ELF-1 (cell line): ENCODE measurements at regions not wholly inside any gene's neighbourhood (a gene's known extent, or its start where the extent isn't known, plus 50 kb on each side); places are given as distances from the start of the nearest gene placed in this dataset.

Source experiments
- DNase-seq: peaks from one replicate; pipeline ENCODE4 v3.0.0-alpha.2; 2016; ENCODE audit warnings: low read depth, low spot score

DNA sequence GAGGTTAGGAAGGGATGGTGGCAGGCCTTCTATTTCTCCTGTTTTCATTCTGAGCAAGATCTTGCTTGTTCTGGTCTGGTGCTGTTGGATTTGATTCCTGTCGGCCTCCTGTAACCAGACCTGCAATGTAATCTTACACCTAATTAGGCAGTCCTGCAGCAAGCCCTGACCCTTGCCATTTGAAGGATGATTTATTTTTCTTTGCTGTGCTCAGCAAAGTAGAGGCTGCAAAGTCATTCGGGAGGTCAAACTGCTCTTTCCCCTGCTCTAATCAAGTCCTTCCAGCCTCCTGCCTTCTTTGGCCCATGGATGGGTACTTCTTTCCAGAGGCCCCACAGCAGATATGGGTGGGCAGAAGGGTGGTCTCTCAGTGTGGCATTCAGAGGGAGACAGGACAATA is 417.7 kb upstream of the USP24 start:
- DNase-seq: peak; percentile 50

DNA sequence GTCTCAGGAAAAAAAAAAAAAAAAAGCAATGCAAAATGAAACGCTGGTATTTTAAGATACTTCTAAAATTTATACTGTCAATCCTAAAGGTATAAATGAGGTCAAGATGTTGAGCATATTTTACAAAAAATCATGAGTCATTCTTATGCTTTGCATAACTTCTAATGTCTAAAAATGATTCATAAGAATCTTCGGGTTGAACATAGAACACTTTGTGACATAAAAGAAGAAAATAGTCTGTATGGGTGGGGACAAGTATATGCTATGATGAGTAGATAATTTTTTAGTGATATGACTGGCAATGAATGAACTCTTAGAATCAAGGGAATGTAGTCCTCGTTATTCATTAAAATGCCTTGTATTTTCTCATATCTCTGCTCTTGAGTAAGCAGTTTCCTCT is 416.9 kb upstream of the USP24 start:
- no peak for DNase-seq

GRCh38 chr1:55631509-55631908 is 416.3 kb upstream of the USP24 start:
- DNase-seq: no peak

- DNase-seq: no peak
Measured at GRCh38 chr1:55626326-55626725, 411.2 kb upstream of the USP24 start.

GRCh38 chr1:55624766-55625165 is 409.6 kb upstream of the USP24 start:
- no peak for DNase-seq

- DNase-seq: peak; percentile 11
Measured at GRCh38 chr1:55623311-55623710, 408.1 kb upstream of the USP24 start.

DNA sequence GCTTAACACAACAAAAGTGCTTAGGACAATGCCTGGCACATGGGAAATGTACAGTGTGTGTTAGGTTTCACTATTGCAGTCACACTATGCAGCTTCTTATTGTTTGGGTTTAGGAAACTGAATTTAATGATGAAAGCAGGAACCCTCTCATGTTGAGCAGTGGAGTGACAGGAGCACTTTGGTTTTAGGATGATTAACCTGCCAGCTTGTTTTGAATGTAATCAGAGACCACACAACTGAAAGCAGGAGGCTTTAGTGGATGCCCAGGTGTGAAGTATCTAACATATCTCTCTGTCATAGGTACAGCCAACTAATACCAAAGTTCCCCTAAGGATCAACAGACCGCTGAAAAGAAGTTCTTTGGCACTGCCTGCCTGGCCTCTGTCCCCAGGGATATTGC is 406.9 kb upstream of the USP24 start:
- DNase-seq: no peak

- no peak for DNase-seq
Measured at GRCh38 chr1:55618199-55618598, 403.0 kb upstream of the USP24 start.

GRCh38 chr1:55617288-55617982 is 402.3 kb upstream of the USP24 start:
- DNase-seq: no peak

DNA sequence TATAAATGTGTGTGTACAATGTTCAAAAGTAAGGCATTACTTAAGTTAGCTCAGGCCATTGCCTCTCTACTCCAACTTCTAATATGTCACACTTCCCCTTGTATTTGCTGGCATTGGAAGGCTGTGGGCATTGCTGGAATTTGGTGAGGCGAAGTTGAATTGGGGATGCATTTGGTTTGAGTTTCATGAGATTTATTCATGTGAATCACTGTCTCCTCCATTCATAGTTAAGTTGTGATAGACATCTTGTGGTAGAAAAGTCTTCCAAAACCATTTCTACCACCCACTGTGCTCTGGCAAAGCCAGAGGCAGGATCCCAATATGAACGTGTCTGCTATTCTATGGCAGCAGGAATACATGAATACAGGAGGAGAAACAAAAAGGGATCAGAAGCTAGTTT is 397.8 kb upstream of the USP24 start:
- DNase-seq: no peak

DNA sequence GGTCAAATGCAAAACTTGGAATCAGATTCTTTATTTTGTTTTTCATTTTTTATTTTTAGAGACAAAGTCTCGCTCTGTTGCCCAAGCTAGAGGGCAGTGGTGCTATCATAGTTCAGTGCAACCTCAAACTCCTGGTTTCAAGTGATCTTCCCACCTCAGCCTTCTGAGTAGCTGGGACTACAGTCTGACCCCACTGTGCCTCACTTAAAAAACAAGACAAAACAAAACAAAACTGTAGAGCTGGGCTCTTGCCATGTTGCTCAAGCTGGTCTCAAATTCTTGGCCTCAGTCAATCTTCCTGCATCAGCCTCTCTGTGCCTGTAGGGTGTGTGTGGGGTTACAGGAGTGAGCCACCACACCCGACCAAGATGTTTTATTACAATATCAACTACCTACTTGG is 396.0 kb upstream of the USP24 start:
- DNase-seq: no peak

DNA sequence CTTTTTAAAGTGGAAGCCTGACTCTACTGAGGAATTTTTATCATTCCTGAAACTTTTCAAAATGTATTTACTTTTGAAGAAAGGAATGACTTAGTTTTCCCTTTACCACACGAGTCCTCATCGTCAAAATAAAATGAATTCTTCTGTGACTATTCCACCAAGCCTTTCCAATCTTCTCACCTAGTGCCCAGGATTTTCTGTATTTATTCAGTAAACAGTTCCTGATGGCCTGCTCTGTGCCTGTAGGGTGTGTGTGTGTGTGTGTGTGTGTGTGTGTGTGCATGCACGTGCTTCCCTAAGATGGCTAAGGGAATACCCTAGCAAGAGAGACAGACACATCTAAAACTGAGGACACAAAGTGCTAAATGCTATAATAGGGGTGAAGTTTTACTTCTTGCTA is 395.0 kb upstream of the USP24 start:
- DNase-seq: no peak

DNA sequence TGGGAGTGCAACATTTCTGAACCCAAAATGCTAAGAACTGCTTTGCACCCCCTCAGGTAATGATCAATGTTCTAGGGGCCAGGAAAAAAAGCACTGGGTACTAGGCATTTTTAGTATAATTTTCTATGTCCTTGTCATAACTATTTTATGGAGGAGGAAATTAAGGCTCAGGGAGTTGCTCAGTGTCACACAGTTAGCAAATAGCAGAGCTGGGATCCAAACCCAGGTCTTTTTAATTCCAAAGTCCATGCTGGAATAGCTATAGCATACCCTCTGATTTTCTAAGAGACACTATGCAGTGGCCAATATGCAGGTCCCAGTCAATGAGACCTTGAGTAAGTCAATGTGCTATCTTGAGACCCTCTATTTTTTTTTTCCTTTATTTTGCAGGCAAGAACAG is 394.5 kb upstream of the USP24 start:
- no peak for DNase-seq

DNA sequence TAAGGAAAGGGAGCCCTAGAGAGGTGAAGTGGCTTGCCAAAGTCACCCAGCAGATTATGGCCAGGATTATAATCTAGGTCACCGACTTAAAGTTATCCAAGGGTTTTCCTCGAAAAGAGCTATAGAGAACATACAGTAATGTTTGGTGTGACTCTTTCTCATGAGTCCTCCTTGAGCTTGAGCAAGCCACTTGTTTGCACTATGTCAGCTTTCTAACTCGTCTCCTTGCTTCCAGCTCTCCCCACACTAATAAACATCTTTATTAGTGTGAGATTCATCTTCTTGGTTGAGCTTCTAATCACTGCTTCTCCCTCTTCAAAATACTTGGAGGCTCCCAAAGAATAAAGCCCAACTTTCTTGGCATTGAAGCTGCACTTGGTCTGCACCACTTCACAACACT is 390.0 kb upstream of the USP24 start:
- no peak for DNase-seq

GRCh38 chr1:55604749-55605148 is 389.6 kb upstream of the USP24 start:
- no peak for DNase-seq

GRCh38 chr1:55604179-55604578 is 389.0 kb upstream of the USP24 start:
- no peak for DNase-seq

- no peak for DNase-seq
Measured at GRCh38 chr1:55600242-55600641, 385.1 kb upstream of the USP24 start.

- no peak for DNase-seq
Measured at GRCh38 chr1:55597910-55598309, 382.7 kb upstream of the USP24 start.

GRCh38 chr1:55594701-55595100 is 379.5 kb upstream of the USP24 start:
- DNase-seq: no peak

- DNase-seq: no peak
Measured at GRCh38 chr1:55593298-55593697, 378.1 kb upstream of the USP24 start.

GRCh38 chr1:55592122-55592521 is 377.0 kb upstream of the USP24 start:
- no peak for DNase-seq

- DNase-seq: no peak
Measured at GRCh38 chr1:55589671-55590297, 374.6 kb upstream of the USP24 start.

DNA sequence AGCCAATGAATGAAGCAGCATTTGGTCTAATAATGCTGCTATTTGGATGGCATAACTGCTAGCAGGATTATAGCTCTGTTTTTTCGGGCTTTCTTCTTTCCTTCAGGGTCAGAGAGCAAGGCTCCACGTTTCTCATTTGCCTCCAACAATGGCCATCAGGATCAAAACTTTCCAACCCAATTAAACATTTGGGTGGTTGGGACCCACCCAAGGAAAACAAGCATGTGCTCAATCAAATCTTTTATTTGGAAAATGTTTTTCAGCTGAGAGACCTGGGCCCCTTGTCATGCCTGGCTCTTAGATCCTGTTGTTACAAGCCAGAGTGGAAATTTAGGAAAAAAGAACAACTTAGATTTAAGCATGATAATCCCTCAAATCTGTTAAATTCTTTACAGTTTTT is 373.1 kb upstream of the USP24 start:
- DNase-seq: no peak

DNA sequence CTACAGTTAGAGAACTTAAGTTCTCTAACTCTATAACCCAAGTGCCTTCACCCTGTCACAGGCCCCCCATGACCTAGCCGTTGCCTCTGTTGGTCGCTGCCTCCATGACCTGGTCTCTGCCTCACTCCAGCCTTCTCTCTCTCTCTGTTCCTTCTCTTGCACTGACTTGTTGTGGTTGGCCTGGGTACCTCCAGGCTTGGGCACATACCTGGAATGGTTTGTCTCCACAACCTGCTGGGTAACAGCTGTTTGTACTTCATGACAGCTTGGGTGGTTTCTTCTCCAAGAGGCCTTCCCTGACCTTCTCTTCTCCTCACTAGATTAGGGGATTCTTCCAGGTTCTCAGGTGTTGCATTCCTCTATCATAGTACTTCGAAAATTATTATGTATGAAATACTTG is 371.6 kb upstream of the USP24 start:
- DNase-seq: no peak
